COLO668 (cell line): ENCODE measurements at regions not wholly inside any gene's neighbourhood (a gene's known extent, or its start where the extent isn't known, plus 50 kb on each side); places are given as distances from the start of the nearest gene placed in this dataset.
A peak's percentile ranks its signal among the peaks of the same experiment; 100 is the strongest.
"Not testable (repeated sequence)": the region's sequence is repeated elsewhere in the genome, so short reads cannot be mapped to it uniquely, and the experiment has no call there.

Experiments
- DNase-seq: peaks from one replicate; lab custom pipeline; 2025; ENCODE audit not compliant: unreplicated experiment; lab: John Stamatoyannopoulos, UW

GRCh38 chr4:162945713-162946112 lies 221.0 kb downstream of the NAF1 start:
- no peak for DNase-seq

- no peak for DNase-seq
These were observed 223.4 kb downstream of the NAF1 start for GRCh38 chr4:162943263-162943662.

- DNase-seq = no peak
These were observed 227.8 kb downstream of the NAF1 start for GRCh38 chr4:162938738-162939485.

GRCh38 chr4:162935214-162935613 lies 231.5 kb downstream of the NAF1 start:
- DNase-seq = no peak

GRCh38 chr4:162931286-162931685 lies 235.4 kb downstream of the NAF1 start:
- no peak for DNase-seq

- no peak for DNase-seq
These were observed 245.4 kb downstream of the NAF1 start for GRCh38 chr4:162921178-162921785.

GRCh38 chr4:162920649-162921048 lies 246.0 kb downstream of the NAF1 start:
- no peak for DNase-seq

- no peak for DNase-seq
These were observed 254.2 kb downstream of the NAF1 start for GRCh38 chr4:162912482-162912881.

- DNase-seq = no peak
These were observed 255.3 kb downstream of the NAF1 start for GRCh38 chr4:162911349-162911748.

- no peak for DNase-seq
These were observed 256.7 kb downstream of the NAF1 start for GRCh38 chr4:162909952-162910351.

- no peak for DNase-seq
These were observed 272.3 kb downstream of the NAF1 start for GRCh38 chr4:162894387-162894786.

- no peak for DNase-seq
These were observed 274.6 kb downstream of the NAF1 start for GRCh38 chr4:162891788-162892707.

- no peak for DNase-seq
These were observed 288.6 kb downstream of the NAF1 start for GRCh38 chr4:162878096-162878495.

- no peak for DNase-seq
These were observed 291.9 kb downstream of the NAF1 start for GRCh38 chr4:162874748-162875147.

- no peak for DNase-seq
These were observed 294.7 kb downstream of the NAF1 start for GRCh38 chr4:162871990-162872389.

GRCh38 chr4:162869157-162869556 lies 297.5 kb downstream of the NAF1 start:
- no peak for DNase-seq

- no peak for DNase-seq
These were observed 300.1 kb downstream of the NAF1 start for GRCh38 chr4:162866565-162866964.

- DNase-seq = peak; percentile 6
These were observed 301.6 kb downstream of the NAF1 start for GRCh38 chr4:162865102-162865501.

GRCh38 chr4:162853788-162854187 lies 312.9 kb downstream of the NAF1 start:
- DNase-seq = no peak

GRCh38 chr4:162852642-162853041 lies 314.0 kb downstream of the NAF1 start:
- no peak for DNase-seq

- not testable (repeated sequence) for DNase-seq
These were observed 315.4 kb downstream of the NAF1 start for GRCh38 chr4:162851241-162851758.
